NCI-H2029 treated with DMSO at 0.1 percent for 48 hours (cell line): ENCODE measurements at regions not wholly inside any gene's neighbourhood (a gene's known extent, or its start where the extent isn't known, plus 50 kb on each side); places are given as distances from the start of the nearest gene placed in this dataset.

Experiments used
- DNase-seq: peaks from one replicate; lab custom pipeline; 2025; lab: John Stamatoyannopoulos, UW

- DNase-seq, result no peak
These were observed 547.2 kb downstream of the ETV1 start for GRCh38 chr7:13442226-13442625.

- no peak for DNase-seq
These were observed 541.8 kb downstream of the ETV1 start for GRCh38 chr7:13447637-13448036.

GRCh38 chr7:13448243-13448642 is 541.2 kb downstream of the ETV1 start:
- no peak for DNase-seq

GRCh38 chr7:13449460-13449859 is 540.0 kb downstream of the ETV1 start:
- no peak for DNase-seq

- no peak for DNase-seq
These were observed 534.4 kb downstream of the ETV1 start for GRCh38 chr7:13454916-13455592.

GRCh38 chr7:13457790-13458189 is 531.7 kb downstream of the ETV1 start:
- no peak for DNase-seq

GRCh38 chr7:13466874-13467547 is 522.5 kb downstream of the ETV1 start:
- DNase-seq, result no peak

GRCh38 chr7:13476881-13477444 is 512.5 kb downstream of the ETV1 start:
- DNase-seq, result no peak

GRCh38 chr7:13489386-13489785 is 500.1 kb downstream of the ETV1 start:
- no peak for DNase-seq

- no peak for DNase-seq
These were observed 492.5 kb downstream of the ETV1 start for GRCh38 chr7:13496976-13497375.

GRCh38 chr7:13508586-13508985 is 480.9 kb downstream of the ETV1 start:
- no peak for DNase-seq

GRCh38 chr7:13518738-13519137 is 470.7 kb downstream of the ETV1 start:
- DNase-seq, result no peak

- no peak for DNase-seq
These were observed 465.4 kb downstream of the ETV1 start for GRCh38 chr7:13524076-13524475.

GRCh38 chr7:13532028-13532753 is 457.3 kb downstream of the ETV1 start:
- no peak for DNase-seq

GRCh38 chr7:13538669-13539068 is 450.8 kb downstream of the ETV1 start:
- DNase-seq, result no peak

GRCh38 chr7:13540429-13540828 is 449.0 kb downstream of the ETV1 start:
- no peak for DNase-seq

GRCh38 chr7:13541326-13541725 is 448.1 kb downstream of the ETV1 start:
- DNase-seq, result no peak

GRCh38 chr7:13542451-13542850 is 447.0 kb downstream of the ETV1 start:
- DNase-seq, result no peak

GRCh38 chr7:13551503-13551902 is 438.0 kb downstream of the ETV1 start:
- DNase-seq, result peak; percentile 21

- no peak for DNase-seq
These were observed 429.0 kb downstream of the ETV1 start for GRCh38 chr7:13560441-13560840.

- no peak for DNase-seq
These were observed 426.2 kb downstream of the ETV1 start for GRCh38 chr7:13563257-13563656.

GRCh38 chr7:13563680-13564079 is 425.8 kb downstream of the ETV1 start:
- no peak for DNase-seq
